ENCODE measurements at regions not wholly inside any gene's neighbourhood (a gene's known extent, or its start where the extent isn't known, plus 50 kb on each side); places are given as distances from the start of the nearest gene placed in this dataset.

DNA sequence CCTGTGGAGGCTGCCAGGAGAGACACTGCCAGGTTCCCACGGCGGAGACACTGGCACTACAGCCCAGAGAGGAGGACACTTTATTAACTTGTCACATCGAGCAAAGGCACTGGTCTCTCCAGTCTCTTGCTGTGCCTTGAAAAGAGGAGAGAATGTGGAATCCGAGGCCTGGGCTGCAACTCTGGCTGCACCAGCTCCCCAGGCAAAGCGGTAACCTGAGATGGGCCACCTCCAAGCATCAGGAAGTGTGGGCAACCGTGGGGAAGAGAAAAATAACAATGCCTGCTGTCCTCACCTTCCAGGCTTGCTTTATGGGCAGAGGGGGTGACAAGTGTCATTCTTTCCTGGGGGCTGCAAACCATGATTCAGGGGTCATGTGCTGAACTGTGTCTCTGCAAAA lies 91.6 kb upstream of the RGMA start:
- no peaks in the 10 kb centered on the region for H3K36me3 ChIP-seq (ENCODE audit: control insufficient read depth in 3 of 3, insufficient read depth in 3 of 3, low read length in 3 of 3)
- H3K9ac ChIP-seq (ENCODE audit: low read depth in 1 of 3, low read length in 3 of 3), result peak overlapping the region in 1 of 3 donors; percentile 16
- H3K27ac ChIP-seq (ENCODE audit: low read depth, low read length), result no peak overlapping the region
- H3K4me3 ChIP-seq (ENCODE audit: low read length in 3 of 3), result no peak overlapping the region
- no peaks in the 10 kb centered on the region for H3K27me3 ChIP-seq (ENCODE audit: control insufficient read depth in 3 of 3, insufficient read depth in 3 of 3, low read length in 3 of 3)
- no peaks in the 10 kb centered on the region for H3K9me3 ChIP-seq (ENCODE audit: control insufficient read depth in 3 of 3, low read length in 3 of 3)
- H3K4me1 ChIP-seq (ENCODE audit: control insufficient read depth in 3 of 3, insufficient read depth in 3 of 3, low read length in 3 of 3), result peaks cover 0 to 14% (median 9%) of the 10 kb centered on the region in 3 donors

DNA sequence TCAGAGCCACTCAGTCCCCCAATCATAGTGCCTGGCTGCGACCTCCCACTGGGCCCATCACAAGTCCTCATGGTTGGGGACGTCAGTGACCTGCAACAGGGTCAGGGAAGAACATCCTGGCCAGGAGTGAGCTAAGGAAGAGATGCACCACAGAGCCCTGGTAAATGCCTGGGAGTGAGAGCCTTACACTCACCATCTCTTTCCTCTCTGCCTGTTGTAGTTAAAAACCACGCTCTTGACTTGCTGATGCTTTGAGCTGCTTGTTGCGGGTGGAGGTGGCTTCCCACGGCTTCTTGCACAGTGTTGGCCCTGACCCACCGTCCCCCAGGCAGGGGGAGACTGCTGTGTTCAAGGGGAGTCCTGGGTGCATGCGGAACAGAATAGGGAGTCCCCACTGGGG lies 91.1 kb upstream of the RGMA start:
- H3K27ac ChIP-seq (ENCODE audit: low read depth, low read length), result no peak overlapping the region
- H3K36me3 ChIP-seq (ENCODE audit: control insufficient read depth in 3 of 3, insufficient read depth in 3 of 3, low read length in 3 of 3), result no peaks in the 10 kb centered on the region
- H3K27me3 ChIP-seq (ENCODE audit: control insufficient read depth in 3 of 3, insufficient read depth in 3 of 3, low read length in 3 of 3), result no peaks in the 10 kb centered on the region
- no peak overlapping the region for H3K4me3 ChIP-seq (ENCODE audit: low read length in 3 of 3)
- H3K4me1 ChIP-seq (ENCODE audit: control insufficient read depth in 3 of 3, insufficient read depth in 3 of 3, low read length in 3 of 3), result peaks cover 0 to 14% (median 9%) of the 10 kb centered on the region in 3 donors
- H3K9ac ChIP-seq (ENCODE audit: low read depth in 1 of 3, low read length in 3 of 3), result peak overlapping the region in 1 of 3 donors; percentile 16
- H3K9me3 ChIP-seq (ENCODE audit: control insufficient read depth in 3 of 3, low read length in 3 of 3), result no peaks in the 10 kb centered on the region

DNA sequence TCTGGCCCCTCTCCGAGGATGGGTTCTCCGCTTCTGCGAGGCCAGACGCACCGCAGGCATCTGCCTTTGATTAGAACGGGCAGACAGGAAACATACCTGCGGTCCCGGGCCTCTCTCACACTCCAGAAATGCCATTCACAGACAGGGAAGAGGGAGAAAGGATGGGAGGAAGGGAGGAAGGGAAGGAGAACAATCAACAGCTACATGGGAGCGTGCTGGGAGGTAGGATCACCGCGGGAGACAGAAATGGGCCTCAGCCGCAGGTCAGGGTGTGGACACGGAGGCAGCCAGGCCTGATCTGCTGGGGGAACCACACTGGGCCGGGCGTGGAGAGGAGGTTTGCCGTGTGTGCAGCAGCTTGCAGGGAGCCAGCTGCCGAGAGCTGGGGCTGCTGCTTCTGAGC lies 90.7 kb upstream of the RGMA start:
- H3K4me1 ChIP-seq (ENCODE audit: control insufficient read depth in 3 of 3, insufficient read depth in 3 of 3, low read length in 3 of 3), result peaks cover 0 to 14% (median 9%) of the 10 kb centered on the region in 3 donors
- no peaks in the 10 kb centered on the region for H3K36me3 ChIP-seq (ENCODE audit: control insufficient read depth in 3 of 3, insufficient read depth in 3 of 3, low read length in 3 of 3)
- no peak overlapping the region for H3K4me3 ChIP-seq (ENCODE audit: low read length in 3 of 3)
- no peak overlapping the region for H3K27ac ChIP-seq (ENCODE audit: low read depth, low read length)
- no peaks in the 10 kb centered on the region for H3K9me3 ChIP-seq (ENCODE audit: control insufficient read depth in 3 of 3, low read length in 3 of 3)
- H3K27me3 ChIP-seq (ENCODE audit: control insufficient read depth in 3 of 3, insufficient read depth in 3 of 3, low read length in 3 of 3), result no peaks in the 10 kb centered on the region
- no peak overlapping the region for H3K9ac ChIP-seq (ENCODE audit: low read depth in 1 of 3, low read length in 3 of 3)

DNA sequence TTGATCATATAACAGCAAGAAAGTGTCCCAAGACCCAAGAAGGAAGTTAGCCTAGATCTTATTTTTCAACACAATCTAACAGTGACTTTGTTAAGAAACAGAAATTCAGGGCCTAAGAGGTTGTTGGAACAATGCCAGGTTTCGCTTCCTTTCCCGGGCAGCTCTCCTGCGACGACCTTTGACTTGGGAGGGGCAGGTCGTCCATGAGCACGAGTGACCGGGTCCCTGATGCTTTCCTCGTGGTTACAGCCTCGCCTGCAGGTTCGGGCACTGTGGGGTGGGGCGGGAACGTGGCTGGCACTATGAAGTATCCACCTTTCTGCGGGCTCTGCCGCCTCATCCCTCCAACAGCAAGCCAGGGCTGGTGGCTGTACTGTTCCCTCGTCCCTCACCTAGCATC lies 90.1 kb upstream of the RGMA start:
- no peaks in the 10 kb centered on the region for H3K9me3 ChIP-seq (ENCODE audit: control insufficient read depth in 3 of 3, low read length in 3 of 3)
- H3K4me1 ChIP-seq (ENCODE audit: control insufficient read depth in 3 of 3, insufficient read depth in 3 of 3, low read length in 3 of 3), result peaks cover 0 to 14% (median 9%) of the 10 kb centered on the region in 3 donors
- H3K27ac ChIP-seq (ENCODE audit: low read depth, low read length), result no peak overlapping the region
- H3K9ac ChIP-seq (ENCODE audit: low read depth in 1 of 3, low read length in 3 of 3), result no peak overlapping the region
- H3K36me3 ChIP-seq (ENCODE audit: control insufficient read depth in 3 of 3, insufficient read depth in 3 of 3, low read length in 3 of 3), result no peaks in the 10 kb centered on the region
- no peaks in the 10 kb centered on the region for H3K27me3 ChIP-seq (ENCODE audit: control insufficient read depth in 3 of 3, insufficient read depth in 3 of 3, low read length in 3 of 3)
- H3K4me3 ChIP-seq (ENCODE audit: low read length in 3 of 3), result no peak overlapping the region

DNA sequence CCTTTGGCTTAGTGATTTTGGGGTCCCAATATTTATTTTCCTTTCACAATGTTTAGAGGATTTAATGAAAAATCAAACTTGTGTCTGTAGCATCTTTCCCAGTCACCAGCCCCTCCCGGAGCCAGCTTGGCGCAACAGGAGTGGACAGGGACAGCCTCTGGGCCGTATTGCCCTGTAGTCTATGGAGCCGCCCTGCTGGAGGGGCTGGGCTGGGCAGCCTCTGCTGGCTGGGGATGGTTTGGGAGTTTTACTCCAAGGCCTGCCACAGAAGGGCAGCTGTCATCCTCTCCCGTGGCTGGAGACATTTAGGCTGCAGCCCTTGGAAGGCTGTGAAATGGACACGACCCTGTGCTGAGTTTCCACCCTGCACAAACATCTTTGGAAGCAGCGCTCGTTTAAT lies 89.4 kb upstream of the RGMA start:
- Histone ChIP-seq H3K36me3 (ENCODE audit: control insufficient read depth in 3 of 3, insufficient read depth in 3 of 3, low read length in 3 of 3) (no peaks in the 10 kb centered on the region), H3K4me3 (ENCODE audit: low read length in 3 of 3) (no peak overlapping the region), H3K27me3 (ENCODE audit: control insufficient read depth in 3 of 3, insufficient read depth in 3 of 3, low read length in 3 of 3) (no peaks in the 10 kb centered on the region), H3K9ac (ENCODE audit: low read depth in 1 of 3, low read length in 3 of 3) (no peak overlapping the region), H3K4me1 (ENCODE audit: control insufficient read depth in 3 of 3, insufficient read depth in 3 of 3, low read length in 3 of 3) (peaks cover 0 to 14% (median 9%) of the 10 kb centered on the region in 3 donors), H3K27ac (ENCODE audit: low read depth, low read length) (no peak overlapping the region), H3K9me3 (ENCODE audit: control insufficient read depth in 3 of 3, low read length in 3 of 3) (no peaks in the 10 kb centered on the region)

DNA sequence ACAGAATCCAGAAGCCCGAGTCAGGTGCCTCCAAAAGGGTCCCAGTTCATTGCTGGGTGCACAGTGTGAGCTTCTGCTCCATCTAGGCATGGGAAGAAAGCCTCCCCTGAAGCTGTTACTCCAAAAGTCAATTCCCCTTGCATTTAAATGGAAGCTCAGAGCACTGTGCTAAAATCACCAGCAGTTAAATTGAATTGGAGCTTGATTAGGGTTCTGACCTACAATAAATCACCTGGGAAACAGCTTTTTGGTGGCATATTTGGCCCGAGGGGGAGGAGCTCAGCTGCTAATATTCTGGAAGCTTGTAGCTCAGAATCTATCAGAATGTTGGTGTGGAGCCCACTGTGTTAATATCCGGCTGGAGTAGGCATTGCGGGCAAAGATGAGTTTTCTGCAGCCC lies 87.1 kb upstream of the RGMA start:
- H3K27me3 ChIP-seq (ENCODE audit: control insufficient read depth in 3 of 3, insufficient read depth in 3 of 3, low read length in 3 of 3), result no peaks in the 10 kb centered on the region
- no peaks in the 10 kb centered on the region for H3K36me3 ChIP-seq (ENCODE audit: control insufficient read depth in 3 of 3, insufficient read depth in 3 of 3, low read length in 3 of 3)
- H3K4me3 ChIP-seq (ENCODE audit: low read length in 3 of 3), result no peak overlapping the region
- H3K9ac ChIP-seq (ENCODE audit: low read depth in 1 of 3, low read length in 3 of 3), result no peak overlapping the region
- no peak overlapping the region for H3K27ac ChIP-seq (ENCODE audit: low read depth, low read length)
- H3K9me3 ChIP-seq (ENCODE audit: control insufficient read depth in 3 of 3, low read length in 3 of 3), result no peaks in the 10 kb centered on the region
- H3K4me1 ChIP-seq (ENCODE audit: control insufficient read depth in 3 of 3, insufficient read depth in 3 of 3, low read length in 3 of 3), result peaks cover 0 to 9% (median 8%) of the 10 kb centered on the region in 3 donors

DNA sequence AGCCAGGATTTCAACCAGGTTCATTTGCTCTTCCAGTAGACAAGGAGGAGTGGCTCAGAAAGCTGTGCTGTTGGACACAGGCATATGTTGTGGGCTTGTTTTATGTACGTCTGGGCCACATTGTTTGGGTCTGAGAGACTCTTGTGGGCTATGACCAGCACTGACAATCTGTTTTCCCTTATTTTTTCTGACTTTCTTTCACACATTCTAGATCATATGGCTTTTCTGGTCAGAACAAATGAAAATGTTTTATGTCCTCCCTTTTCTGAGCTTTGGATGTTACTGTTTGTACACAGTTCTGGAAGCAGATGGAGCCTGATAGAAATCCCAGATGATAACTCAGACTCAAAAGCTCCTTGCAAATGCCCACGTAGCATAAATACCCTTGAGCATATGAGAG lies 85.8 kb upstream of the RGMA start:
- Histone ChIP-seq H3K36me3 (ENCODE audit: control insufficient read depth in 3 of 3, insufficient read depth in 3 of 3, low read length in 3 of 3) (no peaks in the 10 kb centered on the region), H3K4me3 (ENCODE audit: low read length in 3 of 3) (no peak overlapping the region), H3K27me3 (ENCODE audit: control insufficient read depth in 3 of 3, insufficient read depth in 3 of 3, low read length in 3 of 3) (no peaks in the 10 kb centered on the region)

DNA sequence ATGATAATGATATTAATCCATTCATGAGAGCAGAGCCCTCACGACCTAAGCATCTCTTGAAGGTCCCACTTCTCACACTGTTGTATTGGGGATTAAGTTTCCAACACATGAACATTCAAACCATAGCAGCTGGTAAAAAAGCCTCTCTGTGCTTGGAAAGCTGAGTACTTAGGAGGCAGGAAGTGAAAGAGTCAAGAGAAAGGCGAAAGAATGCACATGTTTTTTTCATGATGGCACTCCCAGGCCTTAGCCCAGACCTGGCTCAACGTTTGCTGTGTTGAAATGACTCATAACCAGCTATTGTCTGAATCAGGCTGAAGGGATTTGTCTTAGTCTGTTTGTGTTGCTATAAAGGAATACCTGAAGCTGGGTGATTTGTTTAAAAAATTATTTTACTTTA lies 84.4 kb upstream of the RGMA start:
- Histone ChIP-seq H3K9ac (ENCODE audit: low read depth in 1 of 3, low read length in 3 of 3) (no peak overlapping the region), H3K9me3 (ENCODE audit: control insufficient read depth in 3 of 3, low read length in 3 of 3) (no peaks in the 10 kb centered on the region), H3K27ac (ENCODE audit: low read depth, low read length) (no peak overlapping the region), H3K27me3 (ENCODE audit: control insufficient read depth in 3 of 3, insufficient read depth in 3 of 3, low read length in 3 of 3) (no peaks in the 10 kb centered on the region), H3K4me1 (ENCODE audit: control insufficient read depth in 3 of 3, insufficient read depth in 3 of 3, low read length in 3 of 3) (no peaks in the 10 kb centered on the region), H3K4me3 (ENCODE audit: low read length in 3 of 3) (no peak overlapping the region), H3K36me3 (ENCODE audit: control insufficient read depth in 3 of 3, insufficient read depth in 3 of 3, low read length in 3 of 3) (no peaks in the 10 kb centered on the region)

More for the DNA sequence above, 85.8 kb upstream of the RGMA start:
- no peak overlapping the region for H3K27ac ChIP-seq (ENCODE audit: low read depth, low read length)
- H3K9me3 ChIP-seq (ENCODE audit: control insufficient read depth in 3 of 3, low read length in 3 of 3), result no peaks in the 10 kb centered on the region
- no peak overlapping the region for H3K9ac ChIP-seq (ENCODE audit: low read depth in 1 of 3, low read length in 3 of 3)
- peaks cover 0 to 9% (median 3%) of the 10 kb centered on the region in 3 donors for H3K4me1 ChIP-seq (ENCODE audit: control insufficient read depth in 3 of 3, insufficient read depth in 3 of 3, low read length in 3 of 3)

DNA sequence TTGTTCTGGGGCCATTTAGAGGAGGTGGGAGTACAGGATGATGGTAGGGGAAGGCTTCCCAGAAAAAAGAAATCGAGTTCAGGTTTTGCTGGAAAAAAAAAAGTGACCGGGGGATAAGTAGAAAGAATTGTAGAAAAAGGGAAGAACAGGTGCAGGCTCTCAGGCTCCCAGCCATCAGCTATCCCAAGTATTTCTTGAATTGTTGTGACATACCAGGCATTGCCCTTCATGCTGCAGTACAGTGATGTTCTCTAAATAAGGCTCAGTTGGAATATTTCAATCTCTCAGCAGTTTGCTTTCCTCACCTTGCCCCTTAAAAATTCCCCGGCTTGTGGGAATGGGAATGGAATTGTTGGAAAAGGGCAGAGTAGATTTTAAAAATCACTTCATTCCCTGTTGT lies 82.5 kb upstream of the RGMA start:
- no peak overlapping the region for H3K9ac ChIP-seq (ENCODE audit: low read depth in 1 of 3, low read length in 3 of 3)
- H3K4me1 ChIP-seq (ENCODE audit: control insufficient read depth in 3 of 3, insufficient read depth in 3 of 3, low read length in 3 of 3), result no peaks in the 10 kb centered on the region
- H3K9me3 ChIP-seq (ENCODE audit: control insufficient read depth in 3 of 3, low read length in 3 of 3), result no peaks in the 10 kb centered on the region
- H3K36me3 ChIP-seq (ENCODE audit: control insufficient read depth in 3 of 3, insufficient read depth in 3 of 3, low read length in 3 of 3), result no peaks in the 10 kb centered on the region
- H3K4me3 ChIP-seq (ENCODE audit: low read length in 3 of 3), result no peak overlapping the region
- no peaks in the 10 kb centered on the region for H3K27me3 ChIP-seq (ENCODE audit: control insufficient read depth in 3 of 3, insufficient read depth in 3 of 3, low read length in 3 of 3)
- no peak overlapping the region for H3K27ac ChIP-seq (ENCODE audit: low read depth, low read length)

DNA sequence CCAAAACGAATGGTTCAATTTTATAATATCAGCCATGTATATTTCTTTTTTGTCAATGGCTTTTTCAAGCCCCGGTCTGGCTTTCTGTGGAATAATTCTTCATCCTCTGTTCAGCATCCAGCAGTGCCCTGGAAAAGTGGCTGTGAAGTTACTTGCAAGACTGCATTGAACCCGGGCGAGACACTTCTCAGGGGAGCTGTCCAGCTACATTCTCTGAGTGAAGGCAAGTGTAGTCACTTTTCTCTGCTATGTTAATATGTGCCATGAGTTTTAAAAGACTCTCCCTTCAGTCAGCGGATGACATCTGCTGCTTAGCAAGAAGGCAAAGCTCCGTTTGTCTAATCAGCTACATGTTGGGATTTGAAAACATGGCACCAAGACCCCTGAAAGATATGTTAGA lies 81.3 kb upstream of the RGMA start:
- H3K36me3 ChIP-seq (ENCODE audit: control insufficient read depth in 3 of 3, insufficient read depth in 3 of 3, low read length in 3 of 3), result no peaks in the 10 kb centered on the region

DNA sequence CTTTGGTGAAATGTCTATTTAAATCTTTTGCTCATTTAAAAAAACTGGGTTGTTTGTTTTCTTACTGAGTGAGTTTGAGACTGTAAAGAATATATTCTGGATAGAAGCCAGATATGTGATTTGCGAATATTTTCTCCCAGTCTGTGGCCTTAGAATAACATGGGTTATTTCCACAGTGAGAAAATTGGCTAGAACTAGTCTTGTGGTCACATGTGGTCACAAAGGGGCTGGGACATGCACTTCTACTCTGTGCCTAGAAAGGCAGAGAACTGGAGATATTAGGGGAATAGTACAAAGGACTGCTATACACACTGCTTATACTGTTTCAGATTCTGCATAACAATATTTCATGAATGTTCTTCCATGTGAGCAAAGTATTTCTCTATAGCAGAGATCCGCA lies 79.9 kb upstream of the RGMA start:
- Histone ChIP-seq H3K9me3 (ENCODE audit: control insufficient read depth in 3 of 3, low read length in 3 of 3) (no peaks in the 10 kb centered on the region), H3K4me1 (ENCODE audit: control insufficient read depth in 3 of 3, insufficient read depth in 3 of 3, low read length in 3 of 3) (no peaks in the 10 kb centered on the region), H3K36me3 (ENCODE audit: control insufficient read depth in 3 of 3, insufficient read depth in 3 of 3, low read length in 3 of 3) (no peaks in the 10 kb centered on the region), H3K27ac (ENCODE audit: low read depth, low read length) (no peak overlapping the region), H3K9ac (ENCODE audit: low read depth in 1 of 3, low read length in 3 of 3) (no peak overlapping the region), H3K27me3 (ENCODE audit: control insufficient read depth in 3 of 3, insufficient read depth in 3 of 3, low read length in 3 of 3) (no peaks in the 10 kb centered on the region), H3K4me3 (ENCODE audit: low read length in 3 of 3) (no peak overlapping the region)

More for the DNA sequence above, 81.3 kb upstream of the RGMA start:
- Histone ChIP-seq H3K27ac (ENCODE audit: low read depth, low read length) (no peak overlapping the region), H3K4me1 (ENCODE audit: control insufficient read depth in 3 of 3, insufficient read depth in 3 of 3, low read length in 3 of 3) (no peaks in the 10 kb centered on the region), H3K27me3 (ENCODE audit: control insufficient read depth in 3 of 3, insufficient read depth in 3 of 3, low read length in 3 of 3) (no peaks in the 10 kb centered on the region), H3K9me3 (ENCODE audit: control insufficient read depth in 3 of 3, low read length in 3 of 3) (no peaks in the 10 kb centered on the region), H3K4me3 (ENCODE audit: low read length in 3 of 3) (no peak overlapping the region), H3K9ac (ENCODE audit: low read depth in 1 of 3, low read length in 3 of 3) (no peak overlapping the region)

Measured in skeletal muscle tissue (tissue), 3 donors.